K562 (cell line): ENCODE measurements at regions not wholly inside any gene's neighbourhood (a gene's known extent, or its start where the extent isn't known, plus 50 kb on each side); places are given as distances from the start of the nearest gene placed in this dataset.

Experiments used
- ATAC-seq: fragments of 200-7000 bp; cut with Tn5 transposase; 3 replicates; pipeline ENCODE4 v1.9.1; 2020; ENCODE audit warnings: moderate library complexity
- BruUV-seq: library from RNA; stranded (reverse); fragments of 400-500 nt; replicated peaks from 2 replicates; lab custom pipeline; 2021; lab: Mats Ljungman, UMichigan
- CTCF ChIA-PET: fragments of 300-600 bp; formaldehyde crosslinking; extraction: SDS; loops from one replicate; lab custom pipeline; 2021; ENCODE audit warnings: low intra/inter-chr PET ratio; lab: Yijun Ruan, JAX
- POLR2A ChIA-PET: fragments of 300-600, 350-650 bp; sonication (Branson Sonifier 250); formaldehyde crosslinking; extraction: SDS; loops from one replicate; lab custom pipeline; 2021; ENCODE audit warnings: antibody characterized with exemption, inconsistent platforms; lab: Yijun Ruan, JAX
- DNase-seq, 4 experiments: peaks; one replicate each; pipeline versions ENCODE4 v3.0.0 to v3.0.0-alpha.2; 2011 to 2018; ENCODE audit warnings: low spot score in 3 of 4, mixed read lengths in 3 of 4; ENCODE audit errors: extremely low read depth in 1 of 4
- FAIRE-seq: peaks from 2 replicates; lab custom pipeline; 2011; peaks lifted over from hg19 to GRCh38; lab: Jason Lieb, UNC
- H2AFZ ChIP-seq: 2 replicates; pipeline ENCODE4 v1.6.0; 2011; ENCODE audit warnings: low read depth, low read length, control low read depth, inconsistent platforms
- H3K27ac ChIP-seq: fragments of 200-600 bp; 3 replicates; pipeline ENCODE4 v1.8.0; 2011; ENCODE audit warnings: low read depth, mild to moderate bottlenecking, control low read depth, inconsistent platforms, low read length, moderate library complexity, mixed read lengths; ENCODE audit errors: extremely low read depth
- H3K27me3 ChIP-seq, 2 experiments: fragments of 300-600 bp in 1 of 2; 2 replicates in 1 of 2; 3 replicates in 1 of 2; pipeline versions ENCODE4 v1.6.0 to v1.8.0; 2011; ENCODE audit warnings: inconsistent platforms in 2 of 2, low read length in 2 of 2, mild to moderate bottlenecking in 1 of 2, mixed read lengths in 1 of 2, moderate library complexity in 1 of 2; ENCODE audit not compliant: control insufficient read depth in 2 of 2, insufficient read depth in 2 of 2
- H3K36me3 ChIP-seq: fragments of 300-600 bp; 3 replicates; pipeline ENCODE4 v1.8.0; 2011; ENCODE audit warnings: mild to moderate bottlenecking, low read length, inconsistent platforms; ENCODE audit not compliant: control insufficient read depth, insufficient read depth
- H3K4me1 ChIP-seq, 2 experiments: fragments of 200-600 bp in 1 of 2; replicated peaks in 1 of 2; 2 replicates in 1 of 2; 3 replicates in 1 of 2; pipeline versions ENCODE4 v1.5.1 to v1.8.0; 2011; ENCODE audit warnings: inconsistent platforms in 2 of 2, low read length in 2 of 2, mild to moderate bottlenecking in 1 of 2, mixed read lengths in 1 of 2, moderate library complexity in 1 of 2; ENCODE audit not compliant: control insufficient read depth in 2 of 2, insufficient read depth in 2 of 2
- H3K4me2 ChIP-seq: 2 replicates; pipeline ENCODE4 v1.6.1; 2011; ENCODE audit warnings: low read length, control low read depth, inconsistent platforms, mixed read lengths; ENCODE audit not compliant: insufficient read depth
- H3K4me3 ChIP-seq: fragments of 200-600 bp; sonication (generic), shearing (Covaris generic); 2 replicates; pipeline ENCODE4 v1.5.1; 2016; ENCODE audit warnings: control low read depth, inconsistent platforms
- H3K79me2 ChIP-seq: fragments of 200-600 bp; 3 replicates; pipeline ENCODE4 v1.8.0; 2011; ENCODE audit warnings: low read length, inconsistent platforms; ENCODE audit not compliant: control insufficient read depth, insufficient read depth
- H3K9ac ChIP-seq, 2 experiments: 2 replicates each; pipeline versions ENCODE4 v1.6.0 to v1.6.1; 2011; ENCODE audit warnings: low read depth in 2 of 2, low read length in 2 of 2, control low read depth in 1 of 2, inconsistent platforms in 1 of 2, mild to moderate bottlenecking in 1 of 2, mixed read lengths in 1 of 2; ENCODE audit not compliant: insufficient read depth in 1 of 2
- H3K9me1 ChIP-seq: one replicate; pipeline ENCODE4 v1.6.0; 2011; ENCODE audit warnings: inconsistent platforms, mild to moderate bottlenecking, low read length, moderate library complexity; ENCODE audit not compliant: control insufficient read depth, insufficient read depth
- H3K9me3 ChIP-seq: replicated peaks from 2 replicates; pipeline ENCODE4 v1.5.1; 2011; ENCODE audit warnings: low read depth, low read length, inconsistent platforms; ENCODE audit not compliant: control insufficient read depth, insufficient read depth
- H4K20me1 ChIP-seq: replicated peaks from 2 replicates; pipeline ENCODE4 v1.6.1; 2011; ENCODE audit warnings: low read length, inconsistent platforms, mixed read lengths; ENCODE audit not compliant: control insufficient read depth, insufficient read depth
- CREB1 ChIP-seq, 2 experiments: sonication (generic) in 1 of 2; formaldehyde crosslinking in 1 of 2; IDR thresholded peaks; 2 replicates each; pipeline versions ENCODE4 v1.6.1 to v1.8.0; 2012 to 2022; ENCODE audit warnings: inconsistent platforms in 1 of 2, mild to moderate bottlenecking in 1 of 2, missing genetic modification reagents in 1 of 2, moderate library complexity in 1 of 2
- HNRNPLL ChIP-seq: fragments of 200-400 bp; formaldehyde crosslinking; IDR thresholded peaks from 2 replicates; pipeline ENCODE4 v1.6.1; 2017; ENCODE audit warnings: low read length, low read depth, mild to moderate bottlenecking; ENCODE audit not compliant: poor library complexity, severe bottlenecking
- IRF2 ChIP-seq: sonication (generic); formaldehyde crosslinking; IDR thresholded peaks from 2 replicates; pipeline ENCODE4 v1.8.1; 2022; ENCODE audit warnings: mild to moderate bottlenecking, missing genetic modification reagents
- MECOM ChIP-seq: fragments of 250-450 bp; sonication (Bioruptor Pico); IDR thresholded peaks from 2 replicates; pipeline ENCODE4 v1.8.0; 2022; ENCODE audit warnings: inconsistent platforms
- PBX2 ChIP-seq, 2 experiments: IDR thresholded peaks in 1 of 2; conservative IDR thresholded peaks in 1 of 2; 2 replicates each; pipeline ENCODE4 v1.6.1; 2016; ENCODE audit warnings: low read depth in 2 of 2, mild to moderate bottlenecking in 1 of 2, missing compliant biosample characterization in 1 of 2, missing genetic modification characterization in 1 of 2, moderate library complexity in 1 of 2
- PTTG1 ChIP-seq: fragments of 450-650 bp; IDR thresholded peaks from 2 replicates; pipeline ENCODE4 v1.6.1; 2016; ENCODE audit warnings: low read depth, mild to moderate bottlenecking, missing genetic modification characterization, missing compliant biosample characterization
- ZNF174 ChIP-seq: fragments of 250-450 bp; sonication (Bioruptor Pico); IDR thresholded peaks from 2 replicates; pipeline ENCODE4 v1.4.0; 2020; ENCODE audit warnings: mild to moderate bottlenecking
- WGBS: fragments of 100-300 bp; shearing (Covaris generic); methylation state at CpG from one replicate; pipeline ENCODE4 v1.1.6; 2016; ENCODE audit warnings: low coverage, mixed read lengths; ENCODE audit not compliant: insufficient coverage; ENCODE audit errors: missing lambda C conversion rate; 5-methylcytosine and 5-hydroxymethylcytosine counted together
- in situ Hi-C: fragments of 300-500 bp; cut with MboI; formaldehyde crosslinking; loops from 4 replicates; pipeline ENCODE4 v1.15.0; 2018; ENCODE audit warnings: inconsistent platforms, mixed read lengths
- intact Hi-C: fragments of 100-400 bp; cut with micrococcal nuclease; formaldehyde crosslinking; loops from 2 replicates; pipeline ENCODE4 v1.14.2; 2022
- TF ChIP-seq, protein P1 (sequence below): sonication (generic); formaldehyde crosslinking; IDR thresholded peaks from 2 replicates; pipeline ENCODE4 v1.8.0; 2023; ENCODE audit warnings: mild to moderate bottlenecking, missing genetic modification reagents

DNA sequence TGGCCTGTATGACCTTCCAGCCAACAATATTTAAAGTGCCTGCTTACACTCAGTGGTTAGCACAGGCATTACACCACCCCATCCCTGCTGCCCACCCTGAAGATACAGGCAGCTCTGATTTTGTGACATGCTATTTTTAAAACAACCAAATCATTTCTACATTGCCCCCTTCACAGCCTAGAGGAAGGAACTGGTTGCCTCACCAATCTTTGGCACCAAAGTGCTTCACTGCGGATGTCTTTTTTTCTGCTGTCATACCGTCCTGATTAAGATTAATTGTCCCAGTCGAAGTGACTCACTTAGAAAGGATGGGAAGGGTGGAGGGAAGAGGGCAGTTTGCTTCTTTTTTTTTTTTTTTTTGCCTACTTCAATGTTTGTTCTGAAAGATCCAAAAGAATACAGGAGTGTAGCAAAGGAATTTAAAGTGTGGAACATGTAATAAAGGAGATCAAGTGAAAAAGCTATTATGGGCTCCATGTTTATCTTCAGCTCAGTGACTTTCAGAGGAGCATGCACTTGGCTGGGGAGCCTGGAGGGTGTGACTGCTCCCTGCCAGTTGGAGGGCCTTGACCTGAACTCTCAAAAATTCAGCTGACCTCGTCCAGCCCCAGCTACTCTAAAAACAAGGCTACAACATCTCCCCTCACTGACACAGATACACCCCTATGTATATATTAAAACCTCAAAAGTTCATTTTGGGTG is 501.1 kb upstream of the TNP1 start (continued):
- TF ChIP-seq MECOM = peak; percentile 81; the same call in 1 of the 2 replicates

- TF ChIP-seq PTTG1 (tag) (no peak), IRF2 (no peak), PBX2 (CRISPR knock-in tag; IDR thresholded peaks at IDR 0.05; ENCODE audit: low read depth) (no peak), PBX2 (tag; conservative IDR thresholded peaks at IDR 0.05; ENCODE audit: low read depth) (no peak), HNRNPLL (no peak), CREB1 (IDR thresholded peaks at IDR 0.05) (no peak), CREB1 (CRISPR knock-in tag; IDR thresholded peaks at IDR 0.05) (no peak), ZNF174 (CRISPR knock-in tag) (no peak), MECOM (no peak)
- TF ChIP-seq, protein P1, sequence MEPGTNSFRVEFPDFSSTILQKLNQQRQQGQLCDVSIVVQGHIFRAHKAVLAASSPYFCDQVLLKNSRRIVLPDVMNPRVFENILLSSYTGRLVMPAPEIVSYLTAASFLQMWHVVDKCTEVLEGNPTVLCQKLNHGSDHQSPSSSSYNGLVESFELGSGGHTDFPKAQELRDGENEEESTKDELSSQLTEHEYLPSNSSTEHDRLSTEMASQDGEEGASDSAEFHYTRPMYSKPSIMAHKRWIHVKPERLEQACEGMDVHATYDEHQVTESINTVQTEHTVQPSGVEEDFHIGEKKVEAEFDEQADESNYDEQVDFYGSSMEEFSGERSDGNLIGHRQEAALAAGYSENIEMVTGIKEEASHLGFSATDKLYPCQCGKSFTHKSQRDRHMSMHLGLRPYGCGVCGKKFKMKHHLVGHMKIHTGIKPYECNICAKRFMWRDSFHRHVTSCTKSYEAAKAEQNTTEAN (CRISPR knock-in tag) = no peak
- 6% methylated on average over 2 of the region's 2 CpGs for WGBS
- Histone ChIP-seq H2AFZ (no peak overlapping the region), H3K9me3 (no peaks in the 10 kb centered on the region), H3K27me3 (peaks cover 0 to 6% of the 10 kb centered on the region in 2 experiments; a peak in 2 of 5 replicates), H3K4me1 (peaks cover 0 to 10% of the 10 kb centered on the region in 2 experiments; a peak in 1 of 5 replicates), H3K27ac (no peak overlapping the region), H4K20me1 (no peaks in the 10 kb centered on the region), H3K9me1 (no peaks in the 10 kb centered on the region), H3K79me2 (no peaks in the 10 kb centered on the region), H3K9ac (no peak overlapping the region), H3K4me3 (no peak overlapping the region), H3K36me3 (no peaks in the 10 kb centered on the region), H3K4me2 (no peak overlapping the region)
- DNase-seq (no peak), ATAC-seq (no peak), FAIRE-seq (no peak)
- no TSS peak for BruUV-seq
- intact Hi-C loops = no loop called here
- in situ Hi-C loops = no loop called here
- ChIA-PET CTCF (no interaction called here), POLR2A (interaction anchor here (0.7 kb wide), 1 partner anchor 18 kb away, joined by 3 read pairs; no protein-coding TSS in a partner anchor)
These were observed 500.2 kb upstream of the TNP1 start for GRCh38 chr2:217360111-217360510.
